DOHH2 (cell line): ENCODE measurements at regions not wholly inside any gene's neighbourhood (a gene's known extent, or its start where the extent isn't known, plus 50 kb on each side); places are given as distances from the start of the nearest gene placed in this dataset.
A peak's percentile ranks its signal among the peaks of the same experiment; 100 is the strongest.

Source experiments
- H3F3A ChIP-seq: fragments of 200-600 bp; sonication (generic), shearing (Covaris generic); 2 replicates; pipeline ENCODE4 v1.6.0; 2016; ENCODE audit warnings: antibody characterized with exemption, mild to moderate bottlenecking; ENCODE audit not compliant: control insufficient read depth, insufficient read depth
- H3K27ac ChIP-seq: fragments of 200-600 bp; sonication (generic); 2 replicates; pipeline ENCODE4 v1.5.1; 2014; ENCODE audit warnings: low read depth, mild to moderate bottlenecking, low read length, moderate library complexity
- H3K27me3 ChIP-seq: fragments of 200-600 bp; sonication (generic); 2 replicates; pipeline ENCODE4 v1.6.1; 2014; ENCODE audit warnings: mild to moderate bottlenecking, low read length, mixed read lengths; ENCODE audit not compliant: control insufficient read depth
- H3K36me3 ChIP-seq: fragments of 200-600 bp; sonication (generic); 2 replicates; pipeline ENCODE4 v1.6.1; 2014; ENCODE audit warnings: mild to moderate bottlenecking, low read length, moderate library complexity, mixed read lengths; ENCODE audit not compliant: control insufficient read depth
- H3K4me1 ChIP-seq: fragments of 200-600 bp; sonication (generic); 2 replicates; pipeline ENCODE4 v1.6.1; 2014; ENCODE audit warnings: mild to moderate bottlenecking, low read length, mixed read lengths; ENCODE audit not compliant: control insufficient read depth
- H3K4me2 ChIP-seq: fragments of 200-600 bp; sonication (generic); 2 replicates; pipeline ENCODE4 v1.6.0; 2014; ENCODE audit warnings: mild to moderate bottlenecking, low read length, moderate library complexity
- H3K4me3 ChIP-seq: fragments of 200-600 bp; sonication (generic); 2 replicates; pipeline ENCODE4 v1.5.1; 2014; ENCODE audit warnings: mild to moderate bottlenecking, low read length, mixed read lengths
- H3K79me2 ChIP-seq: fragments of 200-600 bp; sonication (generic); 2 replicates; pipeline ENCODE4 v1.6.1; 2014; ENCODE audit warnings: mild to moderate bottlenecking, low read length, mixed read lengths; ENCODE audit not compliant: control insufficient read depth
- H3K9me2 ChIP-seq: fragments of 200-600 bp; sonication (generic); replicated peaks from 2 replicates; pipeline ENCODE4 v1.6.1; 2014; ENCODE audit warnings: mild to moderate bottlenecking, low read length, mixed read lengths; ENCODE audit not compliant: control insufficient read depth
- H3K9me3 ChIP-seq: fragments of 200-600 bp; sonication (generic); 2 replicates; pipeline ENCODE4 v1.6.1; 2014; ENCODE audit warnings: antibody characterized with exemption, low read length, mixed read lengths; ENCODE audit not compliant: control insufficient read depth, insufficient read depth
- H4K20me1 ChIP-seq: fragments of 200-600 bp; sonication (generic); 2 replicates; pipeline ENCODE4 v1.6.0; 2014; ENCODE audit warnings: low read depth, mild to moderate bottlenecking, antibody characterized with exemption, low read length, moderate library complexity; ENCODE audit not compliant: control insufficient read depth, insufficient read depth
- EZH2phosphoT487 ChIP-seq: fragments of 200-600 bp; sonication (generic); IDR thresholded peaks from 2 replicates; pipeline ENCODE4 v1.6.1; 2017; ENCODE audit warnings: borderline replicate concordance, mild to moderate bottlenecking, antibody characterized with exemption, low read length, moderate library complexity, mixed read lengths
- TF ChIP-seq, protein P1 (sequence below): fragments of 200-600 bp; sonication (generic); IDR thresholded peaks from one replicate; pipeline ENCODE4 v1.5.1; 2014; ENCODE audit warnings: antibody characterized with exemption, mild to moderate bottlenecking, low read depth, low read length; ENCODE audit not compliant: poor library complexity, severe bottlenecking

DNA sequence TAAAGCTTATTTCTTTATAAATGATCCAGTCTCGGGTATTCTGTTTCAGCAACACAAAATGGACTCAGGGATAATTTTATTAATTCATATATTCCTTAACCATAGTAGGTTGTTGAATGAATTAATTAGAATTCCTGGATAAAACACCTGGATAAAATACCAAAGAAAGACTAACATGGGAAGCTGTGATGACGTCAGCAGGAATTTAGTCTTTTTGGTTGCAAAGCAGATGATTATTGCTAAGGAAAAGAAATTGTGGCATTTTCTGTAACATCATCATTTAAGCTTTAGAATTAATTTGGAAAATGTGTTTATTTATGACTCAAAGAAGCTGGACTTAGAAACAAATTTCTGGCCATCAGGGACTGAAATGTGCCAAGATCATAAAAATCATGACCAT is 228.3 kb upstream of the ZBTB20 start:
- Histone ChIP-seq H3K4me1 (no peaks in the 10 kb centered on the region), H3K9me2 (no peaks in the 10 kb centered on the region), H3K9me3 (no peaks in the 10 kb centered on the region), H3F3A (no peaks in the 10 kb centered on the region), H3K4me2 (no peak overlapping the region), H3K4me3 (no peak overlapping the region), H4K20me1 (no peaks in the 10 kb centered on the region), H3K27ac (no peak overlapping the region), H3K36me3 (no peaks in the 10 kb centered on the region), H3K27me3 (no peaks in the 10 kb centered on the region), H3K79me2 (no peaks in the 10 kb centered on the region)
- no peak for TF ChIP-seq EZH2phosphoT487
- TF ChIP-seq, protein P1, sequence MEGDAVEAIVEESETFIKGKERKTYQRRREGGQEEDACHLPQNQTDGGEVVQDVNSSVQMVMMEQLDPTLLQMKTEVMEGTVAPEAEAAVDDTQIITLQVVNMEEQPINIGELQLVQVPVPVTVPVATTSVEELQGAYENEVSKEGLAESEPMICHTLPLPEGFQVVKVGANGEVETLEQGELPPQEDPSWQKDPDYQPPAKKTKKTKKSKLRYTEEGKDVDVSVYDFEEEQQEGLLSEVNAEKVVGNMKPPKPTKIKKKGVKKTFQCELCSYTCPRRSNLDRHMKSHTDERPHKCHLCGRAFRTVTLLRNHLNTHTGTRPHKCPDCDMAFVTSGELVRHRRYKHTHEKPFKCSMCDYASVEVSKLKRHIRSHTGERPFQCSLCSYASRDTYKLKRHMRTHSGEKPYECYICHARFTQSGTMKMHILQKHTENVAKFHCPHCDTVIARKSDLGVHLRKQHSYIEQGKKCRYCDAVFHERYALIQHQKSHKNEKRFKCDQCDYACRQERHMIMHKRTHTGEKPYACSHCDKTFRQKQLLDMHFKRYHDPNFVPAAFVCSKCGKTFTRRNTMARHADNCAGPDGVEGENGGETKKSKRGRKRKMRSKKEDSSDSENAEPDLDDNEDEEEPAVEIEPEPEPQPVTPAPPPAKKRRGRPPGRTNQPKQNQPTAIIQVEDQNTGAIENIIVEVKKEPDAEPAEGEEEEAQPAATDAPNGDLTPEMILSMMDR, result no peak

DNA sequence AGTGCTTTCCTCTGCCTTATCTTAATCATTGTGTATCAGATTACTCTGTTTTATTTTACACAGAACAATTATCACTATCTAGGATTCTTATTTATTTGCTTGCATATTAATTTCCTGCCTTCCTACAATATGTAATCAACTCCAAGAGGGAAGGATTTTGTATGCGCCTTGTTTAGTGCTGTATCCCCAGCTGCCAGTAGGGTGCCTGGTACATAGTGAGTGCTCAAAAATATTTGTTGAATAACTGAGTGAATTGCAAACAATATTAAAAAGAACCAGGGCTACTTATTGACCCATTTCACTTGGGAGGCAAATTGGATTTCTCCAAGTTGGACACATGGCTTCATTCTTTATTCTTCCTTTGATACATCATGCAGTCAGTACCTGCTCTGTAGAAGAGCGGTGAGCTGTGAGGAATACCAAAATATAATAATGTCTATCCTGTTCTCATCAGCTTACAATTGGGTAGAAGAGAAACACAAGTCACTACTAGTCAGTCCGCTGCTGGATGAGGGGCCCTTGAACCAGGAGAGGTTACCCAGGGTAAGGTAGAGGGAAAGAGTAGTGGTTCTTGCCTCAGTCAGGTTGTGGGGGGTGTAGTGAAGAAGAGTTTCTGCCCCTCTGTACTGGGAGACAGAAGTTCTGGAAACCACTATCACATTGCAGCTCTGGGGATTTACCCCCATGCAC is 233.9 kb upstream of the ZBTB20 start:
- Histone ChIP-seq H4K20me1 (no peaks in the 10 kb centered on the region), H3K27me3 (no peaks in the 10 kb centered on the region), H3K27ac (no peak overlapping the region)

DNA sequence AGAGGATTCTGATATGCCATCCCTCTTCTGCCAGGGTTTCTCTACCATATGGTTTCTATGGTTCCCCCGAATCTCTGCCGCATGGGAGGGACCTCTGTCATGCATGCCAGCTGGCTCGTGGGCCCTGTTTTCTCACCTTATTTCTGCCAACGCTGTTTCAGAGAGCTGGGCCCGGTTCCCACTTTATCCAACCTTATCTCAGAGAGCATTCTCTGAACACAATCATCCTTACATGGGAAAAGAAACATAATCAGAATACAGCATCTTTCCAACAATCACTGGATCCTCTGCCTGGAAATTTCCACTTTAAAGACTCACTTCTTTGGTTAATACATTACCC is 234.5 kb upstream of the ZBTB20 start:
- no peaks in the 10 kb centered on the region for H3K9me3 ChIP-seq
- H3K27me3 ChIP-seq, result no peaks in the 10 kb centered on the region
- H3K4me1 ChIP-seq, result no peaks in the 10 kb centered on the region
- no peaks in the 10 kb centered on the region for H3K9me2 ChIP-seq
- no peak overlapping the region for H3K4me3 ChIP-seq
- no peak overlapping the region for H3K4me2 ChIP-seq
- no peak overlapping the region for H3K27ac ChIP-seq
- no peaks in the 10 kb centered on the region for H3F3A ChIP-seq
- no peak for TF ChIP-seq EZH2phosphoT487
- TF ChIP-seq, protein P1, result no peak
- no peaks in the 10 kb centered on the region for H3K36me3 ChIP-seq
- no peaks in the 10 kb centered on the region for H3K79me2 ChIP-seq
- no peaks in the 10 kb centered on the region for H4K20me1 ChIP-seq

More for the DNA sequence above, 233.9 kb upstream of the ZBTB20 start:
- TF ChIP-seq, protein P1, result peak; percentile 17
- TF ChIP-seq EZH2phosphoT487, result no peak
- Histone ChIP-seq H3K9me2 (no peaks in the 10 kb centered on the region), H3F3A (no peaks in the 10 kb centered on the region), H3K4me3 (no peak overlapping the region), H3K79me2 (no peaks in the 10 kb centered on the region), H3K9me3 (no peaks in the 10 kb centered on the region), H3K4me1 (no peaks in the 10 kb centered on the region), H3K4me2 (no peak overlapping the region), H3K36me3 (no peaks in the 10 kb centered on the region)
